ENCODE measurements at regions not wholly inside any gene's neighbourhood (a gene's known extent, or its start where the extent isn't known, plus 50 kb on each side); places are given as distances from the start of the nearest gene placed in this dataset.

DNA sequence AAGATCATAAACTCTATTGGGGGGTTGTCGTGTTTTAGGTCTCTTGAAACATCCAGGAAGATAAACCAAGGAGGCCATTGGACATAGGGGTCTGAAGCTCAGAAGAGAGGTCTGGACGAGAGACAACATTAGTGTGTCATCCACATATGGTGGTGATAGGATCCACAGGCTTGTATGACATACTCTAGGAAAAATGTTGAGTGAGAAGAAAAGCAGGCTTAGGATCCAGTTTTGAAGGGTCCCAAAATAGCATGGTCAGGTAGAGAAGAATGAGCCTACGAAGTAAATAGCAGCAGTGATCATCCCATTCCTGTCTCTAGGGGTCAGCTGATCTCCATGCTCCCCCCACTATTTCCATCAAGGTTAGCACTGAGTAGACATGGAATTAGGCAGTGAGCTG lies 166.8 kb downstream of the ANKRD30B start:
- no peak for TF ChIP-seq POLR2AphosphoS5 (IDR thresholded peaks at IDR 0.05)
- no peak for TF ChIP-seq EP300 (IDR thresholded peaks at IDR 0.05; ENCODE audit: low read depth)
- no peak for TF ChIP-seq CTCF (IDR thresholded peaks at IDR 0.05)
- no peak for TF ChIP-seq POLR2A (IDR thresholded peaks at IDR 0.05)
